GM12875 (cell line): ENCODE measurements at regions not wholly inside any gene's neighbourhood (a gene's known extent, or its start where the extent isn't known, plus 50 kb on each side); places are given as distances from the start of the nearest gene placed in this dataset.

Experiments used
- H3K4me3 ChIP-seq: one replicate; pipeline ENCODE4 v1.5.1; 2011; ENCODE audit warnings: low read depth, low read length, control low read depth
- CTCF ChIP-seq: IDR thresholded peaks from 2 replicates; pipeline ENCODE4 v1.5.1; 2011; ENCODE audit warnings: low read depth, mild to moderate bottlenecking, control low read depth, inconsistent platforms, low read length, moderate library complexity, borderline replicate concordance; ENCODE audit not compliant: insufficient read depth

GRCh38 chr5:175162036-175162435 is 281.9 kb downstream of the DRD1 start:
- H3K4me3 ChIP-seq: no peak overlapping the region
- TF ChIP-seq CTCF: no peak

GRCh38 chr5:175159956-175160355 is 284.0 kb downstream of the DRD1 start:
- no peak for TF ChIP-seq CTCF
- H3K4me3 ChIP-seq: no peak overlapping the region

- no peak for TF ChIP-seq CTCF
- no peak overlapping the region for H3K4me3 ChIP-seq
Measured at GRCh38 chr5:175148636-175149172, 295.3 kb downstream of the DRD1 start.

- no peak overlapping the region for H3K4me3 ChIP-seq
- TF ChIP-seq CTCF: no peak
Measured at GRCh38 chr5:175146733-175147132, 297.2 kb downstream of the DRD1 start.

GRCh38 chr5:175141421-175141820 is 302.6 kb downstream of the DRD1 start:
- H3K4me3 ChIP-seq: no peak overlapping the region
- TF ChIP-seq CTCF: no peak

- no peak for TF ChIP-seq CTCF
- no peak overlapping the region for H3K4me3 ChIP-seq
Measured at GRCh38 chr5:175133185-175133584, 310.8 kb downstream of the DRD1 start.

GRCh38 chr5:175131432-175131831 is 312.6 kb downstream of the DRD1 start:
- TF ChIP-seq CTCF: no peak
- no peak overlapping the region for H3K4me3 ChIP-seq
